Spleen (tissue), 7 donors: ENCODE measurements at regions not wholly inside any gene's neighbourhood (a gene's known extent, or its start where the extent isn't known, plus 50 kb on each side); places are given as distances from the start of the nearest gene placed in this dataset.

ENCODE experiments used
- POLR2A ChIP-seq, 3 donors: fragments of 450-650 bp; IDR thresholded peaks; one replicate each; pipeline ENCODE4 v1.5.1; 2017; ENCODE audit warnings: antibody characterized with exemption in 3 of 3, mild to moderate bottlenecking in 1 of 3
- TF ChIP-seq, protein P1 (sequence below), 11 experiments: fragments of 200-600 bp in 7 of 11; fragments of 450-650 bp in 4 of 11; sonication (generic) in 4 of 11; IDR thresholded peaks in 8 of 11; conservative IDR thresholded peaks in 3 of 11; 1 replicate in 7 of 11; 2 replicates in 4 of 11; pipeline versions ENCODE4 v1.4.0 to v1.8.0; 2016 to 2021; ENCODE audit warnings: antibody characterized with exemption in 11 of 11, inconsistent platforms in 4 of 11, mild to moderate bottlenecking in 1 of 11
- donor health status: DM: no; HTN: no; CAD: no; lungs with moderate emphysema.
- donor health status: DM: no; HTN: no; CAD: no.
- donor health status: DM: no; HTN: no; CAD: no.

DNA sequence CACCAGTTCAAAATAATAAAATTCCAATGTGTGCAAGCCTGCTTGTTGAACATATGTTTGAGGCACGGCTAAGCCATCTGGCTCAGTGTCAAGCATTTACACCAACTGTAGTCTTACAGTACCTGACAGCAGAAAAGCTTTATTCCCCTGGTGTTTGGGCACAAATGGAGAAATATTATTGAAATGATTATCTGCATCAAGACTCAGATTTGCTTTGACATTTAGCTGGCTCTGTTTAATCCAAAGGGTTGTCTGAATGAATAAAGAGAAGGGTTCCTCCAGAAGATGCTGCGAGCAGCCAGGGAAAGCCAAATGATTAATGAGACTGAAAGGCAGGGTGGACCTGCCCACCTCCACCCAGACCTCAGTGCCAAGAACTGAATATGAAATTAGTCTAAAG lies 393.2 kb upstream of the GALNT5 start:
- TF ChIP-seq, protein P1, sequence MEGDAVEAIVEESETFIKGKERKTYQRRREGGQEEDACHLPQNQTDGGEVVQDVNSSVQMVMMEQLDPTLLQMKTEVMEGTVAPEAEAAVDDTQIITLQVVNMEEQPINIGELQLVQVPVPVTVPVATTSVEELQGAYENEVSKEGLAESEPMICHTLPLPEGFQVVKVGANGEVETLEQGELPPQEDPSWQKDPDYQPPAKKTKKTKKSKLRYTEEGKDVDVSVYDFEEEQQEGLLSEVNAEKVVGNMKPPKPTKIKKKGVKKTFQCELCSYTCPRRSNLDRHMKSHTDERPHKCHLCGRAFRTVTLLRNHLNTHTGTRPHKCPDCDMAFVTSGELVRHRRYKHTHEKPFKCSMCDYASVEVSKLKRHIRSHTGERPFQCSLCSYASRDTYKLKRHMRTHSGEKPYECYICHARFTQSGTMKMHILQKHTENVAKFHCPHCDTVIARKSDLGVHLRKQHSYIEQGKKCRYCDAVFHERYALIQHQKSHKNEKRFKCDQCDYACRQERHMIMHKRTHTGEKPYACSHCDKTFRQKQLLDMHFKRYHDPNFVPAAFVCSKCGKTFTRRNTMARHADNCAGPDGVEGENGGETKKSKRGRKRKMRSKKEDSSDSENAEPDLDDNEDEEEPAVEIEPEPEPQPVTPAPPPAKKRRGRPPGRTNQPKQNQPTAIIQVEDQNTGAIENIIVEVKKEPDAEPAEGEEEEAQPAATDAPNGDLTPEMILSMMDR (IDR thresholded peaks at IDR 0.05 in 8 of 11, conservative IDR thresholded peaks at IDR 0.05 in 3 of 11): no peak
- no peak for TF ChIP-seq POLR2A (IDR thresholded peaks at IDR 0.05)
